ENCODE measurements at regions not wholly inside any gene's neighbourhood (a gene's known extent, or its start where the extent isn't known, plus 50 kb on each side); places are given as distances from the start of the nearest gene placed in this dataset.

GRCh38 chr12:113655479-113655878, 183.8 kb upstream of the LHX5 start:
- TF ChIP-seq CTCF (IDR thresholded peaks at IDR 0.05; ENCODE audit: low read length), result no peak
- no peak for TF ChIP-seq EZH2 (IDR thresholded peaks at IDR 0.05; ENCODE audit: borderline replicate concordance, low read length)
